ENCODE measurements at regions not wholly inside any gene's neighbourhood (a gene's known extent, or its start where the extent isn't known, plus 50 kb on each side); places are given as distances from the start of the nearest gene placed in this dataset.
A peak's percentile ranks its signal among the peaks of the same experiment; 100 is the strongest.

DNA sequence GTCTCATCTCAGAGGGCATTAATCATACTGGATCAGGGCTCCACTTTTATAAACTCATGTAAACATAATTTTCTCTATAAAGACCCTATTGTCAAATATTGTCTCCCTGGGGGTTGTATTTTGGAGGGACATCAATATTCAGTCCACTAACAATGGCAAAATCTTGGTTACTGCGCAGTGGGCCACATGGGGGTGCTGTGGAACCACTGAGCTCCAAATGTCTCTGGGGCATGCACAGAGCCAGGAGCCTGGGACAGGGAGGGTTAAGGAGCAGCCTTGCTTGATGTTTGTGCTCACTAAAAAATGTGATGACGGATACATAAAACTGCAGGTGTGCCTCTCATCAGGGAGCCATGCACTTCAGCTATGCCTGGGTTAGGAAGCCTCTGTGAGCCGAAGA lies 62.1 kb upstream of the PRSS58 start:
- H3K27me3 Mint-ChIP-seq (ENCODE audit: low read depth), result peaks cover 15% of the 10 kb centered on the region
- no peak overlapping the region for H3K27ac Mint-ChIP-seq
- H3K36me3 Mint-ChIP-seq, result no peaks in the 10 kb centered on the region
- H3K4me3 Mint-ChIP-seq, result no peak overlapping the region
- TF ChIP-seq, protein P1, sequence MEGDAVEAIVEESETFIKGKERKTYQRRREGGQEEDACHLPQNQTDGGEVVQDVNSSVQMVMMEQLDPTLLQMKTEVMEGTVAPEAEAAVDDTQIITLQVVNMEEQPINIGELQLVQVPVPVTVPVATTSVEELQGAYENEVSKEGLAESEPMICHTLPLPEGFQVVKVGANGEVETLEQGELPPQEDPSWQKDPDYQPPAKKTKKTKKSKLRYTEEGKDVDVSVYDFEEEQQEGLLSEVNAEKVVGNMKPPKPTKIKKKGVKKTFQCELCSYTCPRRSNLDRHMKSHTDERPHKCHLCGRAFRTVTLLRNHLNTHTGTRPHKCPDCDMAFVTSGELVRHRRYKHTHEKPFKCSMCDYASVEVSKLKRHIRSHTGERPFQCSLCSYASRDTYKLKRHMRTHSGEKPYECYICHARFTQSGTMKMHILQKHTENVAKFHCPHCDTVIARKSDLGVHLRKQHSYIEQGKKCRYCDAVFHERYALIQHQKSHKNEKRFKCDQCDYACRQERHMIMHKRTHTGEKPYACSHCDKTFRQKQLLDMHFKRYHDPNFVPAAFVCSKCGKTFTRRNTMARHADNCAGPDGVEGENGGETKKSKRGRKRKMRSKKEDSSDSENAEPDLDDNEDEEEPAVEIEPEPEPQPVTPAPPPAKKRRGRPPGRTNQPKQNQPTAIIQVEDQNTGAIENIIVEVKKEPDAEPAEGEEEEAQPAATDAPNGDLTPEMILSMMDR (IDR thresholded peaks at IDR 0.05; ENCODE audit: unreplicated experiment), result no peak
- no peaks in the 10 kb centered on the region for H3K4me1 Mint-ChIP-seq
- no peaks in the 10 kb centered on the region for H3K9me3 Mint-ChIP-seq
- no peak for DNase-seq (ENCODE audit: low spot score in 2 of 2, unreplicated experiment in 2 of 2)

DNA sequence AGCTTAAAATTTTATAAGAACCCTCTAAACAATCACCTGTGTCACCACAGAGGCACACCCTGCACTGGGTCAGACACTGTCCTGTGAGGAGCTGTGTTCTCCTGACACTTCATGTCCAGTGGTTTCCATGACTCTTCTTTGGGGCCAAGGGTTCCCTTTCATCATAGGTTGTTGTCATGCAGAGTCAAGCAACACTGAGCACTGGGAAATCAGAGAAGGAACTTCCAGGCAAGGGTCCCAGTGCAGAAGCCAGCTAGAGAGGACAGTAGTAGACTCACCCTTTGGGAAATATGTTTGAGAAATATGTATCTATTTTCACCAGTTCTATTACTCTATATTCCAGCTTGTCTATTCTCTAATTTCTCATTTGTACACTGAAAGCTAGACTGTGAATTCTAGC lies 56.4 kb upstream of the PRSS58 start:
- Mint-ChIP-seq H3K4me3 (no peak overlapping the region), H3K9me3 (no peaks in the 10 kb centered on the region), H3K27me3 (ENCODE audit: low read depth) (peaks cover 39% of the 10 kb centered on the region), H3K36me3 (no peaks in the 10 kb centered on the region), H3K4me1 (no peaks in the 10 kb centered on the region), H3K27ac (no peak overlapping the region)
- no peak for DNase-seq (ENCODE audit: low spot score in 2 of 2, unreplicated experiment in 2 of 2)
- TF ChIP-seq, protein P1 (IDR thresholded peaks at IDR 0.05; ENCODE audit: unreplicated experiment), result no peak

DNA sequence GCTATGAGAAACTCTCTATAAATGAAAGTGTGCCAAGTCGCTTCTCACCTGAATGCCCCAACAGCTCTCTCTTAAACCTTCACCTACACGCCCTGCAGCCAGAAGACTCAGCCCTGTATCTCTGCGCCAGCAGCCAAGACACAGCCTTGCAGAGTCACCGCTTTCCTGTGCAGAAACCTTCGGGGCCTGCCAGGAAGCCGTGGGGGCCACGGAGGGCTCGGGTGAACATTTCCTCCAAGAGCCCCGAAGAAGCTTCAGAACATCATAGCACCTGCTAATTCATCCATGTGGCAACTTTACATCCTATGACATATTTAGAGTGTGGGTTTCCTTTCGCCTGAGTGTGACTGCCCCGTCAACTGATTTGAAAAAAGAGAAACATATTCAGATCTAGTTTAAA lies 55.7 kb upstream of the PRSS58 start:
- Mint-ChIP-seq H3K9me3 (no peaks in the 10 kb centered on the region), H3K27ac (no peak overlapping the region), H3K36me3 (no peaks in the 10 kb centered on the region), H3K27me3 (ENCODE audit: low read depth) (peaks cover 39% of the 10 kb centered on the region), H3K4me3 (no peak overlapping the region), H3K4me1 (no peaks in the 10 kb centered on the region)
- TF ChIP-seq, protein P1 (IDR thresholded peaks at IDR 0.05; ENCODE audit: unreplicated experiment), result no peak
- no peak for DNase-seq (ENCODE audit: low spot score in 2 of 2, unreplicated experiment in 2 of 2)

DNA sequence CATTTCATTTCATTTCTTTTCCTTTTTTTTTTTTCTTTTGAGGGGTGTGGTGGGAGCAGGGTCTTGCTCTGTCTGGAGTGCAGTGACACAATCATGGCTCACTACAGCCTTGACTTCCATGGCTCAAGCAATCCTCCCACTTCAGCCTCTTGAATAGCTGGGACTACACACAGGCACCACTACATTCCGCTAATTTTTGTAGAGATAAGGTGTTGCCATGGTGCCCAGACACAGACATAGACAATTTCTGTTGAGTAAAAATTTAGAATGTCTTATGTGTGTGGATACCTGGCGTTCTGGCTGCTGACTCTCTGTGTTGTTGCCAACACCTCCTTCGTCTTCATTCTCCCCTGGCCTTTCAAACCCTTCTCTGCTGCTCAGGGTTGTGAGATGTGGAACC lies 54.0 kb upstream of the PRSS58 start:
- H3K36me3 Mint-ChIP-seq, result no peaks in the 10 kb centered on the region
- H3K4me3 Mint-ChIP-seq, result no peak overlapping the region
- TF ChIP-seq, protein P1 (IDR thresholded peaks at IDR 0.05; ENCODE audit: unreplicated experiment), result no peak
- DNase-seq (ENCODE audit: low spot score in 2 of 2, unreplicated experiment in 2 of 2), result no peak
- H3K4me1 Mint-ChIP-seq, result no peaks in the 10 kb centered on the region
- H3K27me3 Mint-ChIP-seq (ENCODE audit: low read depth), result peaks cover 34% of the 10 kb centered on the region
- H3K27ac Mint-ChIP-seq, result peak overlapping the region; percentile 61
- no peaks in the 10 kb centered on the region for H3K9me3 Mint-ChIP-seq

DNA sequence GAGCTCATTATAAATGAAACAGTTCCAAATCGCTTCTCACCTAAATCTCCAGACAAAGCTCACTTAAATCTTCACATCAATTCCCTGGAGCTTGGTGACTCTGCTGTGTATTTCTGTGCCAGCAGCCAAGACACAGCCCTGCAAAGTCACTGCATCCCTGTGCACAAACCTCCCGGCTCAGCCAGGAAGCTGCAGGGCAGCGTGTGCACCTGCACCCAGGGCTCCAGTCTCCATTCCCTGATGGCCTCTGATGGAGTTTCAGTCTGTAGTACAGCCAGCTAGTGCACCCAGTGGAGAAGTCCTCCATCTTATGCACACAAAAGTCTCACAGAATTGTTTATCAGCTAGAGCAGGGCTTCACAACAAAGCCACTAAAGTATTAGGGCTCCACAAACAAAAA lies 51.1 kb upstream of the PRSS58 start:
- TF ChIP-seq, protein P1 (IDR thresholded peaks at IDR 0.05; ENCODE audit: unreplicated experiment), result no peak
- Mint-ChIP-seq H3K4me1 (no peaks in the 10 kb centered on the region), H3K27me3 (ENCODE audit: low read depth) (peaks cover 33% of the 10 kb centered on the region), H3K36me3 (no peaks in the 10 kb centered on the region), H3K9me3 (no peaks in the 10 kb centered on the region), H3K27ac (no peak overlapping the region), H3K4me3 (no peak overlapping the region)
- DNase-seq (ENCODE audit: low spot score in 2 of 2, unreplicated experiment in 2 of 2), result no peak

DNA sequence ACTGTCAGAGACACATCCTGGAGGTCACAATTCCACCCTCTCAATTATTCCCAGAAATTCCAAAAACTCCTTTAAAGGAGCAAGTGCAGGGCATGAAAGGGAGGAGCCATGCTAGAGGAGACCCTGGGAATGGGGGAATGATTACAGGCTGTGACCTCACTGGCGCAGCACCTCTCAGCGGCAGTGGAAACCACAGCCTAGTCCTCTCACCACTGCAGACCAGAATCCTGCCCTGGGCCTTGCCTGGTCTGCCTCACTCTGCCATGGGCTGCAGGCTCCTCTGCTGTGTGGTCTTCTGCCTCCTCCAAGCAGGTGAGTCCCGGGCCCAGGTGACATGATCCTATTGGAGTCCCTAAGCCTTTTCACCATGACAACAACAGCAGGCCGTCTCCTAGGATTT lies 50.5 kb upstream of the PRSS58 start:
- no peaks in the 10 kb centered on the region for H3K36me3 Mint-ChIP-seq
- no peaks in the 10 kb centered on the region for H3K4me1 Mint-ChIP-seq
- no peak overlapping the region for H3K4me3 Mint-ChIP-seq
- no peak overlapping the region for H3K27ac Mint-ChIP-seq
- DNase-seq (ENCODE audit: low spot score in 2 of 2, unreplicated experiment in 2 of 2), result no peak
- H3K27me3 Mint-ChIP-seq (ENCODE audit: low read depth), result peaks cover 37% of the 10 kb centered on the region
- TF ChIP-seq, protein P1 (IDR thresholded peaks at IDR 0.05; ENCODE audit: unreplicated experiment), result no peak
- H3K9me3 Mint-ChIP-seq, result no peaks in the 10 kb centered on the region

Data from mesothelial cell of epicardium (in vitro differentiated cells).